IMR-90 (cell line): ENCODE measurements at regions not wholly inside any gene's neighbourhood (a gene's known extent, or its start where the extent isn't known, plus 50 kb on each side); places are given as distances from the start of the nearest gene placed in this dataset.

ENCODE experiments used
- ATAC-seq: fragments of 200-7000 bp; cut with Tn5 transposase; 2 replicates; pipeline ENCODE4 v1.9.1; 2020; ENCODE audit warnings: low read depth, mild to moderate bottlenecking, moderate library complexity
- BruUV-seq: library from RNA; stranded (reverse); fragments of 400-500 nt; replicated peaks from 2 replicates; lab custom pipeline; 2021; lab: Mats Ljungman, UMichigan
- CTCF ChIA-PET: fragments of 300-600 bp; formaldehyde crosslinking; extraction: SDS; loops from one replicate; lab custom pipeline; 2021; ENCODE audit warnings: antibody characterized with exemption; lab: Yijun Ruan, JAX
- POLR2A ChIA-PET: fragments of 300-600 bp; sonication (Branson Sonifier 250); formaldehyde crosslinking; loops from one replicate; lab custom pipeline; 2022; ENCODE audit warnings: antibody characterized with exemption; ENCODE audit not compliant: unreplicated experiment; lab: Charles Lee
- DNase-seq: peaks from one replicate; pipeline ENCODE4 v3.0.0; 2013
- H2AFZ ChIP-seq: replicated peaks from 2 replicates; pipeline ENCODE3; 2013; ENCODE audit warnings: low read length, mild to moderate bottlenecking; ENCODE audit not compliant: poor library complexity
- H2AK5ac ChIP-seq: 2 replicates; pipeline ENCODE4 v1.6.1; 2013; ENCODE audit warnings: low read depth, low read length, inconsistent platforms
- H2AK9ac ChIP-seq: replicated peaks from 2 replicates; pipeline ENCODE3; 2013; ENCODE audit warnings: mild to moderate bottlenecking, low read depth, low read length, moderate library complexity; ENCODE audit not compliant: poor library complexity
- H2BK120ac ChIP-seq: 2 replicates; pipeline ENCODE4 v1.6.1; 2013; ENCODE audit warnings: low read depth, low read length, inconsistent platforms
- H2BK15ac ChIP-seq: 3 replicates; pipeline ENCODE4 v1.6.1; 2013; ENCODE audit warnings: low read depth, low read length, inconsistent platforms
- H2BK20ac ChIP-seq: 2 replicates; pipeline ENCODE4 v1.6.1; 2013; ENCODE audit warnings: low read depth, mild to moderate bottlenecking, inconsistent platforms, low read length, moderate library complexity
- H2BK5ac ChIP-seq: 2 replicates; pipeline ENCODE4 v1.6.1; 2013; ENCODE audit warnings: mild to moderate bottlenecking, low read depth, low read length, inconsistent platforms; ENCODE audit not compliant: poor library complexity, severe bottlenecking
- H3K14ac ChIP-seq: replicated peaks from 2 replicates; pipeline ENCODE4 v1.6.1; 2013; ENCODE audit warnings: low read depth, low read length, inconsistent platforms
- H3K18ac ChIP-seq: 2 replicates; pipeline ENCODE4 v1.6.1; 2013; ENCODE audit warnings: low read depth, low read length, control low read depth
- H3K23ac ChIP-seq: 2 replicates; pipeline ENCODE4 v1.6.1; 2013; ENCODE audit warnings: low read depth, low read length, inconsistent platforms
- H3K27ac ChIP-seq: 2 replicates; pipeline ENCODE4 v1.5.1; 2013; ENCODE audit warnings: mild to moderate bottlenecking, control low read depth, low read length; ENCODE audit not compliant: insufficient read depth
- H3K27me3 ChIP-seq: 2 replicates; pipeline ENCODE4 v1.6.1; 2013; ENCODE audit warnings: low read length; ENCODE audit not compliant: control insufficient read depth, insufficient read depth
- H3K36me3 ChIP-seq: 2 replicates; pipeline ENCODE4 v1.6.1; 2013; ENCODE audit warnings: low read length, mixed read lengths; ENCODE audit not compliant: control insufficient read depth, insufficient read depth
- H3K4ac ChIP-seq: 2 replicates; pipeline ENCODE4 v1.6.1; 2013; ENCODE audit warnings: low read depth, low read length, inconsistent platforms
- H3K4me1 ChIP-seq: 2 replicates; pipeline ENCODE4 v1.6.1; 2013; ENCODE audit warnings: low read length, mixed read lengths; ENCODE audit not compliant: control insufficient read depth, insufficient read depth
- H3K4me2 ChIP-seq: 2 replicates; pipeline ENCODE4 v1.6.1; 2013; ENCODE audit warnings: low read depth, mild to moderate bottlenecking, control low read depth, low read length, moderate library complexity
- H3K4me3 ChIP-seq: 2 replicates; pipeline ENCODE4 v1.5.1; 2013; ENCODE audit warnings: low read depth, mild to moderate bottlenecking, control low read depth, low read length, moderate library complexity; ENCODE audit not compliant: insufficient read depth
- H3K56ac ChIP-seq: 2 replicates; pipeline ENCODE4 v1.6.1; 2013; ENCODE audit warnings: low read length, inconsistent platforms; ENCODE audit not compliant: insufficient read depth; ENCODE audit errors: extremely low read depth
- H3K79me1 ChIP-seq, 2 experiments: 2 replicates each; pipeline ENCODE4 v1.6.1; 2013; ENCODE audit warnings: low read length in 2 of 2, inconsistent platforms in 1 of 2, low read depth in 1 of 2
- H3K9ac ChIP-seq: 2 replicates; pipeline ENCODE4 v1.6.1; 2013; ENCODE audit warnings: low read depth, low read length, control low read depth
- H3K9me1 ChIP-seq: 2 replicates; pipeline ENCODE4 v1.6.1; 2013; ENCODE audit warnings: low read length, inconsistent platforms; ENCODE audit not compliant: insufficient read depth
- H3K9me3 ChIP-seq: 2 replicates; pipeline ENCODE4 v1.6.1; 2013; ENCODE audit warnings: low read length; ENCODE audit not compliant: control insufficient read depth, insufficient read depth
- H4K20me1 ChIP-seq: 2 replicates; pipeline ENCODE4 v1.6.1; 2013; ENCODE audit warnings: low read length, inconsistent platforms; ENCODE audit not compliant: insufficient read depth
- H4K5ac ChIP-seq: 2 replicates; pipeline ENCODE4 v1.6.1; 2013; ENCODE audit warnings: mild to moderate bottlenecking, low read depth, low read length, control low read depth
- H4K8ac ChIP-seq, 2 experiments: 2 replicates each; pipeline ENCODE4 v1.6.1; 2013; ENCODE audit warnings: low read depth in 2 of 2, low read length in 2 of 2, control low read depth in 1 of 2, inconsistent platforms in 1 of 2
- H4K91ac ChIP-seq: 2 replicates; pipeline ENCODE4 v1.6.1; 2013; ENCODE audit warnings: low read depth, low read length, inconsistent platforms; ENCODE audit not compliant: insufficient read depth
- BHLHE40 ChIP-seq: fragments of 150-350 bp; IDR thresholded peaks from 2 replicates; pipeline ENCODE4 v1.6.1; 2016; ENCODE audit warnings: mild to moderate bottlenecking, low read depth, low read length
- CEBPB ChIP-seq: IDR thresholded peaks from 2 replicates; pipeline ENCODE4 v1.6.1; 2012; ENCODE audit warnings: low read depth, low read length, improper control_type of control experiment
- CHD1 ChIP-seq: IDR thresholded peaks from 2 replicates; pipeline ENCODE4 v1.6.1; 2012; ENCODE audit warnings: low read depth, low read length, improper control_type of control experiment
- FOS ChIP-seq: fragments of 150-350 bp; IDR thresholded peaks from 2 replicates; pipeline ENCODE4 v1.6.1; 2016; ENCODE audit warnings: low read depth, low read length
- MAFK ChIP-seq: IDR thresholded peaks from 2 replicates; pipeline ENCODE4 v1.6.1; 2012; ENCODE audit warnings: low read depth, low read length, improper control_type of control experiment
- MAZ ChIP-seq: IDR thresholded peaks from 2 replicates; pipeline ENCODE4 v1.6.1; 2012; ENCODE audit warnings: low read depth, mild to moderate bottlenecking, low read length, improper control_type of control experiment, moderate library complexity, borderline replicate concordance
- MXI1 ChIP-seq: IDR thresholded peaks from 2 replicates; pipeline ENCODE4 v1.6.1; 2012; ENCODE audit warnings: low read depth, mild to moderate bottlenecking, low read length, moderate library complexity, borderline replicate concordance
- NFE2L2 ChIP-seq: fragments of 150-350 bp; IDR thresholded peaks from 2 replicates; pipeline ENCODE4 v1.6.1; 2016; ENCODE audit warnings: low read depth, mild to moderate bottlenecking, low read length
- POLR2A ChIP-seq: IDR thresholded peaks from 2 replicates; pipeline ENCODE4 v1.6.1; 2012; ENCODE audit warnings: mild to moderate bottlenecking, low read depth, low read length
- RAD21 ChIP-seq: IDR thresholded peaks from 2 replicates; pipeline ENCODE4 v1.6.1; 2012; ENCODE audit warnings: low read length, improper control_type of control experiment
- RCOR1 ChIP-seq: IDR thresholded peaks from 2 replicates; pipeline ENCODE4 v1.6.1; 2012; ENCODE audit warnings: mild to moderate bottlenecking, low read length, improper control_type of control experiment; ENCODE audit not compliant: insufficient replicate concordance
- RFX5 ChIP-seq: IDR thresholded peaks from 2 replicates; pipeline ENCODE4 v1.8.0; 2012; ENCODE audit warnings: low read depth, mild to moderate bottlenecking, low read length, moderate library complexity
- SMC3 ChIP-seq: fragments of 150-350 bp; IDR thresholded peaks from 2 replicates; pipeline ENCODE4 v1.6.1; 2016; ENCODE audit warnings: low read depth, mild to moderate bottlenecking, antibody characterized with exemption, low read length, moderate library complexity
- WGBS, 2 experiments: methylation state at CpG; one replicate each; pipeline versions ENCODE4 v1.1.5 to v1.1.7; 2013; ENCODE audit warnings: missing lambda C conversion rate in 2 of 2; ENCODE audit not compliant: insufficient read length in 1 of 2; ENCODE audit errors: extremely low coverage in 2 of 2; 5-methylcytosine and 5-hydroxymethylcytosine counted together
- dilution Hi-C: fragments of 300-500 bp; cut with HindIII; formaldehyde crosslinking; loops from one replicate; pipeline ENCODE4 v1.14.3; 2018; ENCODE audit warnings: low sequenced_read_pairs; ENCODE audit not compliant: unreplicated experiment
- in situ Hi-C: fragments of 300-500 bp; cut with MboI; formaldehyde crosslinking; loops from 3 replicates; pipeline ENCODE4 v1.14.3; 2019; ENCODE audit warnings: low sequenced_read_pairs, inconsistent platforms, mixed read lengths
- intact Hi-C: fragments of 100-400 bp; cut with micrococcal nuclease; formaldehyde crosslinking; loops from 2 replicates; pipeline ENCODE4 v1.10.0; 2022
- TF ChIP-seq, protein P1 (sequence below): fragments of 150-350 bp; IDR thresholded peaks from 2 replicates; pipeline ENCODE4 v1.6.1; 2017; ENCODE audit warnings: mild to moderate bottlenecking, antibody characterized with exemption, low read length, low read depth
- TF ChIP-seq, protein P2 (sequence below): conservative IDR thresholded peaks from 2 replicates; pipeline ENCODE4 v1.5.1; 2012; ENCODE audit warnings: mild to moderate bottlenecking, low read depth, low read length, improper control_type of control experiment
- TF ChIP-seq, protein P3 (sequence below): fragments of 150-350 bp; IDR thresholded peaks from 2 replicates; pipeline ENCODE4 v1.6.1; 2016; ENCODE audit warnings: low read depth, mild to moderate bottlenecking, low read length, moderate library complexity, borderline replicate concordance

DNA sequence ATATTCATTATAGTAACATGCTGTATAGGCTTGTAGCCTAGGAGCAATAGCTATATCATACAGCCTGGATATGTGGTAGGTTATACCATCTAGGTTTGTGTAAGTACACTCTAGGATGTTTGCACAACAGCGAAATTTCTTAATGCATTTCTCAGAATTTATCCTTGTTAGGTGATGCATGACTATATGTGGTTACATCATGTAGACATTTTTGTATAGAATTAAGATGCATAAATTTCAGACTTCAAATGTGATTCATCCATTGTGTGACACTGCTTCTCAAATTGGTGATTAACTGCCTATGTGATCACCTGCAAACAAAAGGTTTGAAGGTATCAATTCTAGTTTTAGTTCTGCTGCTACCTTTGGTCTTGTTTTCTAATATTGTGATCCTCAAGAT, 1787.0 kb upstream of the PIK3C3 start:
- Histone ChIP-seq H3K79me1 (no peaks in the 10 kb centered on the region), H3K14ac (no peak overlapping the region), H3K9ac (no peak overlapping the region), H3K23ac (no peak overlapping the region), H3K4me1 (no peaks in the 10 kb centered on the region), H3K36me3 (no peaks in the 10 kb centered on the region), H2BK120ac (no peak overlapping the region), H3K4me3 (no peak overlapping the region), H3K56ac (no peak overlapping the region), H3K27me3 (no peaks in the 10 kb centered on the region), H3K9me1 (no peaks in the 10 kb centered on the region), H3K4ac (no peak overlapping the region), H2AK9ac (no peak overlapping the region), H4K20me1 (no peaks in the 10 kb centered on the region), H3K27ac (no peak overlapping the region), H4K5ac (no peak overlapping the region), H3K18ac (no peak overlapping the region), H3K4me2 (no peak overlapping the region), H2BK5ac (no peak overlapping the region), H2AFZ (no peak overlapping the region), H3K9me3 (no peaks in the 10 kb centered on the region), H2BK20ac (no peak overlapping the region), H4K8ac (no peak overlapping the region), H2BK15ac (no peak overlapping the region), H2AK5ac (no peak overlapping the region), H4K91ac (no peak overlapping the region)
- BruUV-seq = no TSS peak
- DNase-seq (no peak), ATAC-seq (no peak)
- intact Hi-C loops (loop anchor here (5.0 to 10.0 kb wide), 2 partner anchors 229 to 1217 kb away; no protein-coding TSS in a partner anchor), dilution Hi-C loops (no loop called here), in situ Hi-C loops (no loop called here)
- TF ChIP-seq FOS = no peak
- no peak for TF ChIP-seq RFX5
- no peak for TF ChIP-seq MAZ
- TF ChIP-seq, protein P1, sequence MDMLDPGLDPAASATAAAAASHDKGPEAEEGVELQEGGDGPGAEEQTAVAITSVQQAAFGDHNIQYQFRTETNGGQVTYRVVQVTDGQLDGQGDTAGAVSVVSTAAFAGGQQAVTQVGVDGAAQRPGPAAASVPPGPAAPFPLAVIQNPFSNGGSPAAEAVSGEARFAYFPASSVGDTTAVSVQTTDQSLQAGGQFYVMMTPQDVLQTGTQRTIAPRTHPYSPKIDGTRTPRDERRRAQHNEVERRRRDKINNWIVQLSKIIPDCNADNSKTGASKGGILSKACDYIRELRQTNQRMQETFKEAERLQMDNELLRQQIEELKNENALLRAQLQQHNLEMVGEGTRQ = no peak
- TF ChIP-seq RCOR1 = no peak
- TF ChIP-seq, protein P2, sequence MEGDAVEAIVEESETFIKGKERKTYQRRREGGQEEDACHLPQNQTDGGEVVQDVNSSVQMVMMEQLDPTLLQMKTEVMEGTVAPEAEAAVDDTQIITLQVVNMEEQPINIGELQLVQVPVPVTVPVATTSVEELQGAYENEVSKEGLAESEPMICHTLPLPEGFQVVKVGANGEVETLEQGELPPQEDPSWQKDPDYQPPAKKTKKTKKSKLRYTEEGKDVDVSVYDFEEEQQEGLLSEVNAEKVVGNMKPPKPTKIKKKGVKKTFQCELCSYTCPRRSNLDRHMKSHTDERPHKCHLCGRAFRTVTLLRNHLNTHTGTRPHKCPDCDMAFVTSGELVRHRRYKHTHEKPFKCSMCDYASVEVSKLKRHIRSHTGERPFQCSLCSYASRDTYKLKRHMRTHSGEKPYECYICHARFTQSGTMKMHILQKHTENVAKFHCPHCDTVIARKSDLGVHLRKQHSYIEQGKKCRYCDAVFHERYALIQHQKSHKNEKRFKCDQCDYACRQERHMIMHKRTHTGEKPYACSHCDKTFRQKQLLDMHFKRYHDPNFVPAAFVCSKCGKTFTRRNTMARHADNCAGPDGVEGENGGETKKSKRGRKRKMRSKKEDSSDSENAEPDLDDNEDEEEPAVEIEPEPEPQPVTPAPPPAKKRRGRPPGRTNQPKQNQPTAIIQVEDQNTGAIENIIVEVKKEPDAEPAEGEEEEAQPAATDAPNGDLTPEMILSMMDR = no peak
- no peak for TF ChIP-seq CEBPB
- no peak for TF ChIP-seq MAFK
- no peak for TF ChIP-seq RAD21
- no peak for TF ChIP-seq NFE2L2
- no peak for TF ChIP-seq MXI1
- TF ChIP-seq, protein P3, sequence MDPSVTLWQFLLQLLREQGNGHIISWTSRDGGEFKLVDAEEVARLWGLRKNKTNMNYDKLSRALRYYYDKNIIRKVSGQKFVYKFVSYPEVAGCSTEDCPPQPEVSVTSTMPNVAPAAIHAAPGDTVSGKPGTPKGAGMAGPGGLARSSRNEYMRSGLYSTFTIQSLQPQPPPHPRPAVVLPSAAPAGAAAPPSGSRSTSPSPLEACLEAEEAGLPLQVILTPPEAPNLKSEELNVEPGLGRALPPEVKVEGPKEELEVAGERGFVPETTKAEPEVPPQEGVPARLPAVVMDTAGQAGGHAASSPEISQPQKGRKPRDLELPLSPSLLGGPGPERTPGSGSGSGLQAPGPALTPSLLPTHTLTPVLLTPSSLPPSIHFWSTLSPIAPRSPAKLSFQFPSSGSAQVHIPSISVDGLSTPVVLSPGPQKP = no peak
- TF ChIP-seq BHLHE40 = no peak
- TF ChIP-seq CHD1 = no peak
- no peak for TF ChIP-seq POLR2A
- no peak for TF ChIP-seq SMC3
- no CpG with 5 or more reads among the region's 1 CpG for WGBS, 2 experiments
- CTCF ChIA-PET = interaction anchor here (0.6 kb wide), 1 partner anchor 977 kb away, joined by 3 read pairs; no protein-coding TSS in a partner anchor
- POLR2A ChIA-PET = no interaction called here
